Progenitor cell of endocrine pancreas (in vitro differentiated cells): ENCODE measurements at regions not wholly inside any gene's neighbourhood (a gene's known extent, or its start where the extent isn't known, plus 50 kb on each side); places are given as distances from the start of the nearest gene placed in this dataset.

ENCODE experiments used
- DNase-seq: peaks from one replicate; pipeline ENCODE4 v3.0.0; 2021; ENCODE audit warnings: low spot score; ENCODE audit not compliant: unreplicated experiment
- H3K27ac Mint-ChIP-seq: 2 replicates; pipeline ENCODE4 v1.8.0; 2021; ENCODE audit warnings: mild to moderate bottlenecking, moderate library complexity, mixed read lengths
- H3K27me3 Mint-ChIP-seq: 2 replicates; pipeline ENCODE4 v1.8.0; 2021; ENCODE audit warnings: mixed read lengths
- H3K36me3 Mint-ChIP-seq: 2 replicates; pipeline ENCODE4 v1.8.0; 2022; ENCODE audit warnings: mixed read lengths; ENCODE audit not compliant: insufficient read depth
- H3K4me1 Mint-ChIP-seq: 2 replicates; pipeline ENCODE4 v1.8.0; 2021; ENCODE audit warnings: low read depth, mixed read lengths
- H3K4me3 Mint-ChIP-seq: 2 replicates; pipeline ENCODE4 v1.8.0; 2021; ENCODE audit warnings: low read depth, mild to moderate bottlenecking, moderate library complexity, mixed read lengths
- H3K9me3 Mint-ChIP-seq: 2 replicates; pipeline ENCODE4 v1.8.0; 2021; ENCODE audit warnings: low read depth, mixed read lengths
- TF ChIP-seq, protein P1 (sequence below): fragments of 200-600 bp; sonication (generic); IDR thresholded peaks from one replicate; pipeline ENCODE4 v1.5.0; 2021; ENCODE audit warnings: antibody characterized with exemption, mild to moderate bottlenecking; ENCODE audit not compliant: unreplicated experiment

- Mint-ChIP-seq H3K4me1 (no peaks in the 10 kb centered on the region), H3K36me3 (no peaks in the 10 kb centered on the region), H3K4me3 (no peak overlapping the region), H3K27ac (no peak overlapping the region), H3K9me3 (no peaks in the 10 kb centered on the region), H3K27me3 (no peaks in the 10 kb centered on the region)
- no peak for DNase-seq
- TF ChIP-seq, protein P1, sequence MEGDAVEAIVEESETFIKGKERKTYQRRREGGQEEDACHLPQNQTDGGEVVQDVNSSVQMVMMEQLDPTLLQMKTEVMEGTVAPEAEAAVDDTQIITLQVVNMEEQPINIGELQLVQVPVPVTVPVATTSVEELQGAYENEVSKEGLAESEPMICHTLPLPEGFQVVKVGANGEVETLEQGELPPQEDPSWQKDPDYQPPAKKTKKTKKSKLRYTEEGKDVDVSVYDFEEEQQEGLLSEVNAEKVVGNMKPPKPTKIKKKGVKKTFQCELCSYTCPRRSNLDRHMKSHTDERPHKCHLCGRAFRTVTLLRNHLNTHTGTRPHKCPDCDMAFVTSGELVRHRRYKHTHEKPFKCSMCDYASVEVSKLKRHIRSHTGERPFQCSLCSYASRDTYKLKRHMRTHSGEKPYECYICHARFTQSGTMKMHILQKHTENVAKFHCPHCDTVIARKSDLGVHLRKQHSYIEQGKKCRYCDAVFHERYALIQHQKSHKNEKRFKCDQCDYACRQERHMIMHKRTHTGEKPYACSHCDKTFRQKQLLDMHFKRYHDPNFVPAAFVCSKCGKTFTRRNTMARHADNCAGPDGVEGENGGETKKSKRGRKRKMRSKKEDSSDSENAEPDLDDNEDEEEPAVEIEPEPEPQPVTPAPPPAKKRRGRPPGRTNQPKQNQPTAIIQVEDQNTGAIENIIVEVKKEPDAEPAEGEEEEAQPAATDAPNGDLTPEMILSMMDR = no peak
These were observed 399.9 kb upstream of the FANCL start for GRCh38 chr2:58641001-58641400.

- no peaks in the 10 kb centered on the region for H3K27me3 Mint-ChIP-seq
- no peak for DNase-seq
- TF ChIP-seq, protein P1 = no peak
These were observed 398.9 kb upstream of the FANCL start for GRCh38 chr2:58640042-58640441.

GRCh38 chr2:58638256-58638805 lies 397.2 kb upstream of the FANCL start:
- TF ChIP-seq, protein P1 = no peak
- no peak overlapping the region for H3K27ac Mint-ChIP-seq
- DNase-seq = no peak
- no peak overlapping the region for H3K4me3 Mint-ChIP-seq
- peaks cover 3% of the 10 kb centered on the region for H3K4me1 Mint-ChIP-seq
- H3K36me3 Mint-ChIP-seq = no peaks in the 10 kb centered on the region
- H3K9me3 Mint-ChIP-seq = no peaks in the 10 kb centered on the region
- H3K27me3 Mint-ChIP-seq = no peaks in the 10 kb centered on the region

More at GRCh38 chr2:58640042-58640441, 398.9 kb upstream of the FANCL start:
- Mint-ChIP-seq H3K9me3 (no peaks in the 10 kb centered on the region), H3K4me3 (no peak overlapping the region), H3K27ac (no peak overlapping the region), H3K36me3 (no peaks in the 10 kb centered on the region), H3K4me1 (no peaks in the 10 kb centered on the region)

DNA sequence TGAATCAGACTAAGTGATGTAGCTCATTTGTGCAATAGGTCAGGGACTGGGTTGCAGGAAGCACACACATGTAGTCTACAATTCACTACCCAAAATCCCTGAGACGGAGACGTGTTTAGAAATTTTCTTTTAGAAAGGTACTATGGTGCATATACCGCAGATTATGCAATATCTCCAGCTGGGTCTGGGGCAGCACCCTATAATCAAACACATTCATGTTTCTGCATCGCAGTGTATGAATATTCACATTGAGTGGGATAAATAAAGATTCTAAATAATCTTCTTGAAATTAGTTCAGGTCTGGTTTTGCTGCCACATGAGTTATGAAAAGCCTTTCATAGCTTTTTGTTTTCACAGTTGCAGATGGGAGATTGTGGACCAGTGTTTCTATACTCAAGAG lies 395.7 kb upstream of the FANCL start:
- TF ChIP-seq, protein P1 = no peak
- peaks cover 3% of the 10 kb centered on the region for H3K4me1 Mint-ChIP-seq
- H3K9me3 Mint-ChIP-seq = no peaks in the 10 kb centered on the region
- H3K27me3 Mint-ChIP-seq = no peaks in the 10 kb centered on the region
- no peaks in the 10 kb centered on the region for H3K36me3 Mint-ChIP-seq
- no peak for DNase-seq
- no peak overlapping the region for H3K27ac Mint-ChIP-seq
- H3K4me3 Mint-ChIP-seq = no peak overlapping the region

DNA sequence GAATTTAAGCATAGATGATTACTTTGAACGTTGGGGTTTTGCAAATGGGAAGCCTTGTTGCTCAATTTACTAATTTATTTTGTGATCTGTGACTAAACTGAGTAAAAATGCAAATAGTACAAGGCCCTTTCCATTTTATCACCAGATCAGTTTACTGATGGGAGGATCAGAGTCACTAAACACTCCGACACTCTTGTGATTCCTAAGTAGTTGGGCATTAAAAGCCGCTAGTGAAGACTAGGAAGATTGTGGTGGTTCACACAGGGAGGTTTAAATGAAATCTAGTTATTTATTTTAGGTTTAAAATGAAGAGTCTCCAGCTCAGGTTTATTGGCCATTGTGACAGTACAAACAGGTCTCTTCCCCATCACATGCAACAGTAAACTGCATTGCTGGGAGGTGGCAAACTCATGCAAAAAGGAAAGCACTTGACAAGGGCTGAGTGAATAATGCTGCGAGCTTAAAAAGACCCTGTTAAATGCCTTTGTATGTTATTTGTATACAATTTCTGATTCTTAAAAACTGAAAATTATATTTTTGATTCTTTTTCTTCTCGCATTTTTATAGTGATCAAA lies 394.8 kb upstream of the FANCL start:
- Mint-ChIP-seq H3K9me3 (no peaks in the 10 kb centered on the region), H3K36me3 (no peaks in the 10 kb centered on the region), H3K4me1 (peaks cover 3% of the 10 kb centered on the region), H3K4me3 (no peak overlapping the region), H3K27me3 (no peaks in the 10 kb centered on the region), H3K27ac (no peak overlapping the region)
- no peak for DNase-seq
- TF ChIP-seq, protein P1 = no peak
